Transverse colon (tissue), 4 donors: ENCODE measurements at regions not wholly inside any gene's neighbourhood (a gene's known extent, or its start where the extent isn't known, plus 50 kb on each side); places are given as distances from the start of the nearest gene placed in this dataset.

ENCODE experiments used
- DNase-seq: peaks from one replicate; pipeline ENCODE4 v3.0.0-alpha.2; 2019
- H3K27ac ChIP-seq, 4 donors: fragments of 200-600 bp; sonication (generic); 2 replicates each; pipeline ENCODE4 v1.5.1; 2016 to 2018; ENCODE audit warnings: inconsistent platforms in 4 of 4
- H3K27me3 ChIP-seq: fragments of 200-600 bp; sonication (generic); 2 replicates; pipeline ENCODE4 v1.5.1; 2017; ENCODE audit warnings: inconsistent platforms
- H3K36me3 ChIP-seq, 4 donors: fragments of 200-600 bp; sonication (generic); 2 replicates each; pipeline ENCODE4 v1.5.1; 2017 to 2019; ENCODE audit warnings: inconsistent platforms in 4 of 4
- H3K4me1 ChIP-seq, 4 donors: fragments of 200-600 bp; sonication (generic); 2 replicates each; pipeline ENCODE4 v1.5.1; 2017 to 2020; ENCODE audit warnings: inconsistent platforms in 4 of 4
- H3K4me3 ChIP-seq, 4 donors: fragments of 200-600 bp; sonication (generic); 1 replicate in 1 of 4; 2 replicates in 3 of 4; pipeline versions ENCODE4 v1.5.1 to v1.6.1; 2017 to 2019; ENCODE audit warnings: inconsistent platforms in 4 of 4
- H3K9me3 ChIP-seq, 2 donors: fragments of 200-600 bp; sonication (generic); 2 replicates each; pipeline ENCODE4 v1.5.1; 2017 to 2019; ENCODE audit warnings: inconsistent platforms in 2 of 2
- CTCF ChIP-seq, 5 experiments: fragments of 200-600 bp in 3 of 5; fragments of 450-650 bp in 2 of 5; sonication (generic) in 3 of 5; IDR thresholded peaks; 1 replicate in 2 of 5; 2 replicates in 3 of 5; pipeline ENCODE4 v1.5.1; 2016 to 2017; ENCODE audit warnings: antibody characterized with exemption in 5 of 5, inconsistent platforms in 3 of 5, mild to moderate bottlenecking in 2 of 5, moderate library complexity in 1 of 5
- EP300 ChIP-seq: sonication (generic); formaldehyde crosslinking; IDR thresholded peaks from one replicate; pipeline ENCODE4 v1.6.1; 2017; ENCODE audit warnings: antibody characterized with exemption, low read depth
- POLR2A ChIP-seq: fragments of 450-650 bp; IDR thresholded peaks from one replicate; pipeline ENCODE4 v1.6.1; 2016; ENCODE audit warnings: antibody characterized with exemption, mild to moderate bottlenecking, moderate library complexity
- POLR2AphosphoS5 ChIP-seq, 3 donors: sonication (generic); formaldehyde crosslinking; IDR thresholded peaks; one replicate each; pipeline ENCODE4 v1.6.1; 2016; ENCODE audit warnings: antibody characterized with exemption in 3 of 3
- WGBS, 2 donors: methylation state at CpG; one replicate each; pipeline ENCODE4 v1.1.5; 2018; ENCODE audit warnings: low coverage in 1 of 2; 5-methylcytosine and 5-hydroxymethylcytosine counted together
- in situ Hi-C, 4 donors: fragments of 200-750 bp; cut with MboI; loops; one replicate each; pipeline versions ENCODE4 v1.15.0 to v1.15.1; 2017; ENCODE audit warnings: low sequenced_read_pairs in 3 of 4, low pct_ligation_motif_present in 1 of 4, low pct_unique_long_range_greater_than_20kb in 1 of 4
- intact Hi-C: fragments of 100-400 bp; cut with DNase I; formaldehyde crosslinking; loops from one replicate; pipeline ENCODE4 v1.15.1; 2023; ENCODE audit warnings: low total_unique reads

- DNase-seq = no peak
- intact Hi-C loops (no loop called here), in situ Hi-C loops (no loop called here)
- H3K4me1 ChIP-seq = no peaks in the 10 kb centered on the region
- H3K4me3 ChIP-seq = no peak overlapping the region
- H3K27ac ChIP-seq = no peak overlapping the region
- H3K9me3 ChIP-seq = no peaks in the 10 kb centered on the region
- no peaks in the 10 kb centered on the region for H3K36me3 ChIP-seq
- no peak for TF ChIP-seq CTCF (IDR thresholded peaks at IDR 0.05)
- TF ChIP-seq POLR2A = no peak
- no peak for TF ChIP-seq POLR2AphosphoS5 (IDR thresholded peaks at IDR 0.05)
- no peak for TF ChIP-seq EP300
- WGBS, 2 donors = 97 to 100% methylated on average over 1 to 3 of the region's 3 CpGs
- no peaks in the 10 kb centered on the region for H3K27me3 ChIP-seq
These were observed 117.2 kb upstream of the FERMT1 start for GRCh38 chr20:6240059-6240458.

- H3K27ac ChIP-seq = no peak overlapping the region
- in situ Hi-C loops (no loop called here), intact Hi-C loops (no loop called here)
- DNase-seq = no peak
- TF ChIP-seq EP300 (no peak), POLR2A (no peak), POLR2AphosphoS5 (IDR thresholded peaks at IDR 0.05) (no peak), CTCF (IDR thresholded peaks at IDR 0.05) (no peak)
- no peaks in the 10 kb centered on the region for H3K27me3 ChIP-seq
- no peaks in the 10 kb centered on the region for H3K9me3 ChIP-seq
- 56 to 58% methylated on average over 6 of the region's 6 CpGs for WGBS, 2 donors
- no peaks in the 10 kb centered on the region for H3K4me1 ChIP-seq
- H3K36me3 ChIP-seq = no peaks in the 10 kb centered on the region
- H3K4me3 ChIP-seq = no peak overlapping the region
These were observed 115.6 kb upstream of the FERMT1 start for GRCh38 chr20:6238421-6238820.

- no peaks in the 10 kb centered on the region for H3K4me1 ChIP-seq
- H3K27ac ChIP-seq = no peak overlapping the region
- H3K27me3 ChIP-seq = no peaks in the 10 kb centered on the region
- H3K36me3 ChIP-seq = no peaks in the 10 kb centered on the region
- H3K9me3 ChIP-seq = no peaks in the 10 kb centered on the region
- DNase-seq = no peak
- intact Hi-C loops = no loop called here
- TF ChIP-seq EP300 (no peak), POLR2AphosphoS5 (IDR thresholded peaks at IDR 0.05) (no peak), CTCF (IDR thresholded peaks at IDR 0.05) (no peak), POLR2A (no peak)
- in situ Hi-C loops = no loop called here
- WGBS, 2 donors = 90% methylated on average over 1 of the region's 1 CpG; no CpG with 5 or more reads in 1 of the 2 donors
- H3K4me3 ChIP-seq = no peak overlapping the region
These were observed 112.7 kb upstream of the FERMT1 start for GRCh38 chr20:6235510-6235909.

- in situ Hi-C loops = no loop called here
- no peaks in the 10 kb centered on the region for H3K36me3 ChIP-seq
- no peaks in the 10 kb centered on the region for H3K9me3 ChIP-seq
- H3K4me3 ChIP-seq = no peak overlapping the region
- H3K27ac ChIP-seq = no peak overlapping the region
- WGBS, 2 donors = 78 to 100% methylated on average over 2 to 3 of the region's 3 CpGs
- H3K4me1 ChIP-seq = no peaks in the 10 kb centered on the region
- no peak for DNase-seq
- H3K27me3 ChIP-seq = no peaks in the 10 kb centered on the region
- TF ChIP-seq POLR2A (no peak), POLR2AphosphoS5 (IDR thresholded peaks at IDR 0.05) (no peak), EP300 (no peak), CTCF (IDR thresholded peaks at IDR 0.05) (no peak)
- intact Hi-C loops = no loop called here
These were observed 109.6 kb upstream of the FERMT1 start for GRCh38 chr20:6232436-6232835.
